Fibroblast of peridontal ligament (primary cell): ENCODE measurements at regions not wholly inside any gene's neighbourhood (a gene's known extent, or its start where the extent isn't known, plus 50 kb on each side); places are given as distances from the start of the nearest gene placed in this dataset.

Experiments used
- DNase-seq: peaks from one replicate; pipeline ENCODE4 v3.0.0-alpha.2; 2010; ENCODE audit errors: extremely low read depth

DNA sequence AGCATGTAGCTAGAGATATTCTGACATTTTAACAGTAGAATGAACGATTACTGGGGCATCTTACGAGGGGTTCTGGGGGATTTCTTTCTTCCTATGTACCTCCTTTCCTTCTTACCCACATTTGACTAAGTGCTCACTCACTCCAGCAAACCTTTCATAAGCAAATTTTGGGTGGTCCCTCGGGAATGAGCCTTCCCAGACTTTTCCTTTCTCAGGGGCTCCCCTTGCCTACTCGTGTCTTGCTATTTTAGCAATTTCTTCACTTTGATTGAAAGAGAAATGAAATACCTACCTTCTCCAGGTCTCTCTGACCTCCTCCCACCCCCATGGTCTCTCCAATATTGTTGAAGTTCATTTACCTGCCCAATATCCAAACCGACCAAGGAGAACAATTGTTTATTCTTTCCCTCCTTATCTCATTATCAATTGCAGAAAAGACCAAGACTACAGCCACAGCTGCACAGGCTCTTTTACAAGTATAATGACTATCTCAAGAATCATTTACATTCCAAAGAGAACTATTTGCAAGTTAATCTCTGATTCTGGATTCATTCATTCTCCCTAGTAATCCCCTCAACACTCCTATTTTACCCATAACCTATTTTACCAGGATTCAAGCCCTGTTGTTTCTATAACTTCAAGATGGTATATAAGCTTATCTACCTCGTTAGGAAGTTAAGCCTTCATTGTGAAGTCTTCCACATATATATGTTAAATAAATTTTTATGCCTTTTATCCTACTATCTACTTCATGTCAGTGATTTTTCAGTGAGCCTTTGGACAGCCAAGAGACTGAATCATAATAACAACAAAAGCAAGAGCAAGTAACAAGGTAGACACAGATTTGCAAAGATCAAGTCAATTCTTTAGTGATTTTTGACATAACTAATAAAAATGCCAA lies 480.6 kb downstream of the IPMK start:
- no peak for DNase-seq

- DNase-seq = no peak
These were observed 481.4 kb downstream of the IPMK start for GRCh38 chr10:57786331-57786730.

GRCh38 chr10:57785546-57785945 lies 482.1 kb downstream of the IPMK start:
- DNase-seq = no peak

- DNase-seq = no peak
These were observed 482.6 kb downstream of the IPMK start for GRCh38 chr10:57785068-57785467.

DNA sequence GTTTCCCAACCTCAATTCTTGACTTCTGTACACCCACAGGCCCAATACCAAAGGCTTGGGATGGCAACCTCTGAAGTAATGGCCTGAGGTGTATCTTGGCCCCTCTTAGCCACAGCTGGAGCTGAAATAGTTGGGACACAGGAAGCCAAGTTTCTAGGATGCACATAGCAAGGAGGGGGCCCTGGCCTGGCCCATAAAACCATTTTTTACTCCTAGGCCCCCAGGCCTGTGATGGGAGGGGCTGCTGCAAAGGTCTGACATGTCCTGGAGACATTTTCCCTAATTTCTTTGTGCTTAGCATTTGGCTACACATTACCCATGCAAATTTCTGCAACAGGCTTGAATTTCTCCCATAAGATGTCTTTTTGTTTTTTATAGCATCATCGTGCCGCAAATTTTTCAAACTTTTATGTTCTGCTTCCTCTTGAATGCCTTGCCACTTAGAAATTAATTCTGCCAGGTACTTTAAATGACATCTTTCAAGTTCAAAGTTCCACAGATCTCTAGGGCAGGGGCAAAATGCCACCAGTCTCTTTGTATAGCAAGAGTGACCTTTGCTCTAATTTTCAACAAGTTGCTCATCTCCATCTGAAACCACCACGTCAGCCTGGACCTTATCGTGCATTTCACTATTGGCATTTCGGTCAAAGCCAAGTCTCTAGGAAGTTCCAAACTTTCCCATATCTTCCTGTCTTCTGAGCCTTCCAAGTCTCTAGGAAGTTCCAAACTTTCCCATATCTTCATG lies 490.8 kb downstream of the IPMK start:
- DNase-seq = no peak

GRCh38 chr10:57775250-57775649 lies 492.4 kb downstream of the IPMK start:
- DNase-seq = no peak

GRCh38 chr10:57769298-57769697 lies 498.4 kb downstream of the IPMK start:
- DNase-seq = no peak

DNA sequence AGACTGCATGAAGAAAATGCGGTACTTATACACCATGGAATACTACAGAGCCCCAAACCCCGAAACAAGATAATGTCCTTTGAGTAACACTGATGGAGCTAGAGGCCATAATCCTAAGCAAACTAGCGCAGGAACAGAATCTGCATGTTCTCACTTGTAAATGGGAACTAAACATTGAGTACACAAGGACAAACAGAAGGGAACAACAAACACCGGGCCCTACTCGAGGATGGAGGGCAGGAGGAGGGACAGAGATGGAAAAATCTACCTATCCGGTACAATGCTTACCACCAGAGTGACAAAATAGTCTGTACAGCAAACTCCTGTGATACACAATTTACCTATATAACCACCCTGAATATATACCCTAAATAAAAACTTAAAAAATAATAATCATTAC lies 507.9 kb downstream of the IPMK start:
- no peak for DNase-seq

DNA sequence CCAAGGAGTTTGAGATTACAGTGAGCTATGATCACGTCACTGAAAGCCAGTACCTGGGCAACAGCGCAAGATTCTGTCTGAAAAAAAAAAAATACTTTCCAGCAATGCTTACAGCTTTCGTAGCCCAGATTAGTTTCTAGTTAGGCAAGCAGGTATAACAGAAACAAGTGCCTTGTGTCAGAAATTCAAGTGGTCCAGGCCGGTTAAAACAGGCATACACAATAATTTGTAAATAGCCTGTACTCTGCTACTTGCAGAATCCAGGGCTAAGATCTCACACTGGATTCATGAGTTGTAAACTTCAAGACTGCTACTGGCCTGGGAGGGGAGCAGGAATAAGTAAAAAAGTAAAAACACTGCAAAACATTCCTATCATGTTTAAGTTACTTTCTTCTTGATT lies 512.9 kb downstream of the IPMK start:
- no peak for DNase-seq

- DNase-seq = no peak
These were observed 524.0 kb downstream of the IPMK start for GRCh38 chr10:57743711-57744110.

DNA sequence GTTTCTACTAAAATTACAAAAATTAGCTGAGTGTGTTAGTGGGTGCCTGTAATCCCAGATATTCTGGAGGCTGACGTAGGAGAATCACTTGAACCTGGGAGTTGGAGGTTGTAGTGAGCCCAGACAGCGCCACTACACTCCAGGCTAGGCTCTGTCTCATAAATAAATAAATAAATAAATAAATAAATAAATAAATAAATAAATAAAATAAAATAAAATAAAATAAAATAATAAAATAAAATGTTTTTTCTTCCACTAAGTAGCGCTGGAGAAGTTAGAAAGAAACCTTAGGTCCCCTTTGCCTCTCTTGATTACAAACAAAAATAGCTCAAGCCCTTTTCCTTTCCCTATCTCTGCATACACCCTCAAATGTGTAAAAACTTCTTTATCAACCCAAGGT lies 525.9 kb downstream of the IPMK start:
- no peak for DNase-seq

DNA sequence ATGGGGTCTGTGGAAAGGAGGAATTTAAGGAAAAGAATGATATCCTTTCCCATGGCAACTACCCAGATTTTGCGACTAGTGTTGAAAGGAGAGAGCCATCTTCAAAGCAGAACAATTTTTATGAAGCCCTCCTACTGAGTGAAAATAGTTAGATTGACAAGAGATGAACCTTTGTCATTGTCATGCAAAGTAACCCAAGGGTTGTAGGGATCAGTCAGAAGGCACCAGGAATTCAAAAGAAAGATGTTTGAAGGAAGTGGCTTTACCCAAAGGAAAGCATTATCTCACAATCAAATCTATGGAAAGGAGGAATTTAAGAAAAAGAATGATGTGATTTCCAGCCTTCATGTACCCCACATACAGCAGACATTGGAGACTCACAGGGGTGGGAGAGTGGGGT lies 544.4 kb downstream of the IPMK start:
- no peak for DNase-seq

DNA sequence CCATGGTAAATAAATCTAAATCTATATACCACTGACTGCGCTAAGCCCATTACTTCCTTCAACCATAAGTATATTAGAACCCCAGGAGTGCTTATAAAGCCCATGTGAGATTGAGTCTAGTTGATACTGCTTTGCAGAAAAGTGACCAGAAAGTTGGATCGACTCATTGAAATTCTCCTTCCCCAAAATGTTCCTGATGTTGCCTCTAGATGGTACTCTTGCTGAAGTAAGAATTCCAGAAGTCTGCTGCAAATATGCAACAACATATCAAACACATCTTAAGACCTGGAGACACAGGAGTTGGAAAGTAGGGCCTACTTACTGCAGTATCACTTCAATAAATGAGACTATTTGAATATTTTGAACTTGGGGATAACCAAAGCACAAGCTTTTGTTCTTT lies 550.8 kb downstream of the IPMK start:
- DNase-seq = peak; percentile 51

DNA sequence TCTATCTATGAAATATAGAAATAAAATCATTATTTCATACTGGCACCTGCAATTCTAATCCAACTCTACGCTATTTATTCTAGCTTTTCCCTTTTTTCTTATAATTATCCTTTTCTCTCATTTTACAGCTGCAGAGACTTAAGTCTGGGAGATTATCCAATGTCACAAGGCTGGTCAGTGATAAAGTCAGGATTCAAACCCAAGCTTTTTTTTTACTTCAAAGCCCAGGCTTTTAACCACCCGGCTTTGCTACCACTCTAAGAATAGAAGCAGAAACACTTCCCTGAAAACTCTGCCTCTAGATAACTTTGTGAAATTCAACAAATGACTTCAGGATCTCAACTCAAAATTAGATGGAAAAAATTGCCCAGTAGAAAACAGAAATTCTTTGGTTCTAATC lies 552.5 kb downstream of the IPMK start:
- no peak for DNase-seq

DNA sequence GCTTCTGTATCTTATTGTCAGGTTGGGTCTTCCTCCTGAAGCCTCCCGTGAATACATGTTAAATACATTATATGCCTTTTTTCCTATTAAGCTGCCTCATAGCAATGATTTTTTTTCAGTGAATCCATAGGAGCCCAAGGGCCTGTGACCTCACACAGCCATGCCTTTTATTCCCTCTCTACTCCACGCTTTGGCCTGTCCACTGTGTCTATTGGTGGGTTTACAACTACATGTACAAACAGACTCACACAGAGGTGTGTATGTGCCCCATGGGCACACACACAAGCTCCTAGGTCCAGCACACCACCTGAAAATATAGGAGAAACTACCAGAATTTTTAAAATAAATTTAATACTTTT lies 560.4 kb downstream of the IPMK start:
- no peak for DNase-seq

DNA sequence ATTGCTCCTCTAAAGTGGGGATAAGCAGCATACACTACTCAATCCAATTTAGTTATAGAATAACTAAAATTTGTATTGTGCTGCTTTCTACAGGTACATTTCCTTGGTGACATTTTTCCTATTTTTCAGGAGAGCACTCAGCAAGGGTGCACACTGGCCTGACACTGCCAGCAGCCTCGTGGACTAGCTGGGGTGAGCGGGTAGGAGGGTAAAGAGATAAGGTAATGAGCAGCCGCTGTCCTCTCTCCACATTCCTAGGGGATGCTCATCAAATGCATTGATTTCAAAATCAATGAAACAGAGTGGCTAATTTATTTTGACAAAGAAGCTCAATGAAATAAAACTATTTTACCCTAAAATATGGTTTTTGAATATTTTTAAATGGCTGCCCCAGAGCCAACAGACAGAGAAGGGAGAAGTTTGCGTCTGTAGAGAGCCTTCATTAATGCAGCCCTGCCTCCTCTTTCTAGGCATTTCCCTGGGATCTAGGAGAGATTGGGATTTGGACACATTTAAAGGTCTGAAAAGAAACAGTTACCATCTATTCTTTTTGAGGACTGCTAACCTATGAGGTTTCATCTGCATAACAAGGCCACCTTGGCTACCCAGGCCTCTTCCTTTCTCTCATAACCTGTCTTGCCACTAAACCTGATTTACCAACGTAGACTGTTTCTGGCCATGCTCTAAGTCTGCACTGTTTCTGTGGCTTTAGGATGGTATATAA lies 561.0 kb downstream of the IPMK start:
- DNase-seq = no peak

DNA sequence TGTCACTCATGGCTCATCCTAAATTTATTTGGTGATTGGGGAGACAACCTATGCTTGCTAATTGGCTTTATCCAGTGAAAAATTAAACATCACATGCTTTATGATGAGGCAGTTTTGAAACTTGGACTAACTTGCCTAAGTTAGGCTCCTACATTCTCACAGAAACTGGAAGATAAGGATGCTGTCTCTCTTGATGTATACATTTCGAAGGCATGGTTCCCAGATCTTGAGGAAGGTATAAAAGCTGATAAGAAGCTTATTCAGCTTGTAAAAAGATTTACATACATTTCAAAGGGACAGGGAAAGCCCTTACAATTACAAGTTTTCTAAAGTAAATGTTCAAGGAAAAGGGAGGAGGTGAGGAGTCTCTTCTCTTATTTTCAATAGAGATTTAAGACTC lies 561.7 kb downstream of the IPMK start:
- DNase-seq = no peak

- DNase-seq = peak; percentile 6
These were observed 567.8 kb downstream of the IPMK start for GRCh38 chr10:57699944-57700343.

- peak; percentile 90 for DNase-seq
These were observed 571.1 kb downstream of the IPMK start for GRCh38 chr10:57696641-57697040.

DNA sequence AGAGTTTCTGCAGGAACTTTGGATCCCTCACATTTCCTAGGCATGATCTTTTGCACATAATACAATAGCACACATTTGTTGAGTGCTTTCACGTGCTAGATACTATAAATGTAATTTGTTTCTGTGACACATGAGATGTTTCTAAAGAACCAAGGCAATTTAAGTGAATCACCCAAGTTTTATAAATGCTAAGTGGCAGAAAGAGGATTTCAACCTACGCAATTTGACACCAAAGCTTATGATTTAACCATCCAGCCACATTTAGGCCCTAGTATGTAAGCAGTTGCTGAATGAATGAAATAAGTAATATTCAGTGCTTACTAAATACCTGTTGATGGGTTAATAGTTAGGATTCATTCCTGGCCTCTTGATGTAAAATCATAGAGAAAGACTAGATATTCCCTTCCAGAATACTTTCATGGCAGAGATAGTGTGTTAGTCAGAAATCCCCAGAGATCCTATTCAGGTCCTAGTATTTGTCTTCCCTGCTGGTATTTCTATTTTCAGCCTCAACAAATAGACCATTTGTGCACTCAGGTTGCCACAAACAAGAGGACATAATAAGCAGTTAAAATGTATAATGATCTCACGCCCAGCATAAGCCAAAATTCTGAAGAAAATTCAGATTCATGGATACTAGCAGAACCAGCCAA lies 572.6 kb downstream of the IPMK start:
- peak; percentile 37 for DNase-seq

DNA sequence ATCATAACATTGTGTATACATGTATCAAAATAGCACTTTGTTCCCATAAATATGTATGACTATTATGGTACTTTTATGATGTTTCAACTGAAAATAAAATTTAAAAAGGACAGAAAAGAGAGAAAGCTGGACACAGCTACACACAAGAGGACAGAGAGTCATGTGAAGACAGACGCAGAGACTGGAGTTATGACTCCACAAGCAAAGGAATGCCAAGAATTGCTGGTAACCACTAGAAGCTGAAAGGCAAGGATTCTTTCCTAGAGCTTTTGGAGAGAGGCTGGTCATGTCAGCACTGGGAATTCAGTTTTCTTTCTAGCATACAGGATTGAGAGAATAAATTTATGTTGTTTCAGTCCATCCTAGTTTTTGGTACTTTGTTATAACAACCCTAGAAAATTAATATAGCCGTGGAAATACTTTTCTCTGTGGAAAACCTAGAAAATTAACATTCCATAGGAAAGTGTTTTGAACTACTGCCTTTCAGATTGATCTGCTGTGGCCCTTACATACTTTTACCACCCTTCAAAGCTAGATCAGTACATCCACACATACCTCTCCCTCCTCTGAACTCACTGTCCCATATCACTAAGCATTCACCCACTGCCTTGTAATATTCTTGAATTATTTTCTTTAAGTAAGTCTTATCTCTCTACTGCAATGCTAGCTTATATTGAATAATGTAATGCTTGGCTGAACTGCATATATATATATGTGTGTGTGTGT lies 575.3 kb downstream of the IPMK start:
- peak; percentile 92 for DNase-seq
